Immature natural killer cell (primary cell): ENCODE measurements at regions not wholly inside any gene's neighbourhood (a gene's known extent, or its start where the extent isn't known, plus 50 kb on each side); places are given as distances from the start of the nearest gene placed in this dataset.

Experiments
- DNase-seq, 3 donors: peaks; one replicate each; pipeline ENCODE4 v3.0.0; 2022; ENCODE audit warnings: mixed read lengths in 1 of 3
- H3K27ac Mint-ChIP-seq, 6 donors: one replicate each; pipeline ENCODE4 v1.8.0; 2020; ENCODE audit warnings: mixed read lengths in 6 of 6, mild to moderate bottlenecking in 5 of 6, inconsistent platforms in 4 of 6, moderate library complexity in 3 of 6
- H3K27me3 Mint-ChIP-seq, 3 donors: one replicate each; pipeline ENCODE4 v1.8.0; 2020 to 2021; ENCODE audit warnings: low read depth in 3 of 3, mild to moderate bottlenecking in 3 of 3, mixed read lengths in 3 of 3, moderate library complexity in 3 of 3, inconsistent platforms in 1 of 3
- H3K36me3 Mint-ChIP-seq, 3 donors: one replicate each; pipeline ENCODE4 v1.8.0; 2020; ENCODE audit warnings: mixed read lengths in 3 of 3, inconsistent platforms in 2 of 3, mild to moderate bottlenecking in 2 of 3
- H3K4me1 Mint-ChIP-seq, 2 donors: one replicate each; pipeline ENCODE4 v1.8.0; 2020; ENCODE audit warnings: inconsistent platforms in 2 of 2, mild to moderate bottlenecking in 2 of 2, mixed read lengths in 2 of 2, moderate library complexity in 1 of 2
- H3K4me3 Mint-ChIP-seq, 5 donors: one replicate each; pipeline ENCODE4 v1.8.0; 2020; ENCODE audit warnings: mild to moderate bottlenecking in 5 of 5, mixed read lengths in 5 of 5, inconsistent platforms in 3 of 5, moderate library complexity in 3 of 5
- H3K9me3 Mint-ChIP-seq, 6 donors: one replicate each; pipeline ENCODE4 v1.8.0; 2020; ENCODE audit warnings: mild to moderate bottlenecking in 6 of 6, mixed read lengths in 6 of 6, inconsistent platforms in 4 of 6, moderate library complexity in 3 of 6

GRCh38 chr11:92380882-92381281, 156.3 kb downstream of the FAT3 start:
- peaks cover 0 to 14% (median 5%) of the 10 kb centered on the region in 6 donors for H3K9me3 Mint-ChIP-seq
- H3K4me1 Mint-ChIP-seq, result no peaks in the 10 kb centered on the region
- peaks cover 0 to 2% (median 0%) of the 10 kb centered on the region in 3 donors for H3K27me3 Mint-ChIP-seq
- H3K4me3 Mint-ChIP-seq, result no peak overlapping the region
- peaks cover 0 to 3% (median 0%) of the 10 kb centered on the region in 3 donors for H3K36me3 Mint-ChIP-seq
- H3K27ac Mint-ChIP-seq, result no peak overlapping the region
- no peak for DNase-seq

GRCh38 chr11:92382311-92382710, 157.7 kb downstream of the FAT3 start:
- Mint-ChIP-seq H3K36me3 (peaks cover 0 to 7% (median 0%) of the 10 kb centered on the region in 3 donors), H3K4me1 (no peaks in the 10 kb centered on the region), H3K27me3 (peaks cover 0 to 2% (median 0%) of the 10 kb centered on the region in 3 donors), H3K9me3 (peaks cover 0 to 12% (median 5%) of the 10 kb centered on the region in 6 donors), H3K4me3 (no peak overlapping the region), H3K27ac (no peak overlapping the region)
- no peak for DNase-seq

- Mint-ChIP-seq H3K9me3 (peaks cover 0 to 9% (median 4%) of the 10 kb centered on the region in 6 donors), H3K4me3 (no peak overlapping the region), H3K27me3 (peaks cover 0 to 2% (median 2%) of the 10 kb centered on the region in 3 donors), H3K27ac (no peak overlapping the region), H3K4me1 (no peaks in the 10 kb centered on the region), H3K36me3 (peaks cover 0 to 7% (median 0%) of the 10 kb centered on the region in 3 donors)
- no peak for DNase-seq
These were observed 158.8 kb downstream of the FAT3 start for GRCh38 chr11:92383430-92383829.

- Mint-ChIP-seq H3K4me3 (no peak overlapping the region), H3K9me3 (peaks cover 0 to 9% (median 4%) of the 10 kb centered on the region in 6 donors), H3K27me3 (peaks cover 0 to 2% (median 0%) of the 10 kb centered on the region in 3 donors), H3K36me3 (peaks cover 0 to 7% (median 0%) of the 10 kb centered on the region in 3 donors), H3K27ac (no peak overlapping the region), H3K4me1 (no peaks in the 10 kb centered on the region)
- DNase-seq, result no peak
These were observed 159.7 kb downstream of the FAT3 start for GRCh38 chr11:92384358-92384757.

- Mint-ChIP-seq H3K27ac (no peak overlapping the region), H3K27me3 (peaks cover 0 to 2% (median 0%) of the 10 kb centered on the region in 3 donors), H3K4me1 (no peaks in the 10 kb centered on the region), H3K36me3 (peaks cover 0 to 5% (median 0%) of the 10 kb centered on the region in 3 donors), H3K4me3 (no peak overlapping the region), H3K9me3 (peaks cover 0 to 9% (median 3%) of the 10 kb centered on the region in 6 donors)
- no peak for DNase-seq
These were observed 160.2 kb downstream of the FAT3 start for GRCh38 chr11:92384802-92385201.

- Mint-ChIP-seq H3K9me3 (peaks cover 0 to 5% (median under 1%) of the 10 kb centered on the region in 6 donors), H3K27ac (no peak overlapping the region), H3K4me3 (no peak overlapping the region), H3K36me3 (peaks cover 0 to 4% (median 0%) of the 10 kb centered on the region in 3 donors), H3K4me1 (no peaks in the 10 kb centered on the region), H3K27me3 (peaks cover 0 to 2% (median 0%) of the 10 kb centered on the region in 3 donors)
- no peak for DNase-seq
These were observed 162.0 kb downstream of the FAT3 start for GRCh38 chr11:92386577-92386976.

- no peak overlapping the region for H3K27ac Mint-ChIP-seq
- DNase-seq, result no peak
- peaks cover 0 to 4% (median 0%) of the 10 kb centered on the region in 3 donors for H3K36me3 Mint-ChIP-seq
- H3K27me3 Mint-ChIP-seq, result peaks cover 0 to 2% (median 0%) of the 10 kb centered on the region in 3 donors
- no peaks in the 10 kb centered on the region for H3K4me1 Mint-ChIP-seq
- H3K4me3 Mint-ChIP-seq, result no peak overlapping the region
- H3K9me3 Mint-ChIP-seq, result peaks cover 0 to 8% (median 1%) of the 10 kb centered on the region in 6 donors
These were observed 163.2 kb downstream of the FAT3 start for GRCh38 chr11:92387859-92388258.

- Mint-ChIP-seq H3K36me3 (peaks cover 0 to 4% (median 0%) of the 10 kb centered on the region in 3 donors), H3K9me3 (peaks cover 0 to 8% (median 1%) of the 10 kb centered on the region in 6 donors), H3K4me3 (no peak overlapping the region), H3K27ac (no peak overlapping the region), H3K4me1 (no peaks in the 10 kb centered on the region), H3K27me3 (peaks cover 0 to 2% (median 0%) of the 10 kb centered on the region in 3 donors)
- DNase-seq, result no peak
These were observed 163.8 kb downstream of the FAT3 start for GRCh38 chr11:92388380-92388779.

GRCh38 chr11:92390783-92391182, 166.2 kb downstream of the FAT3 start:
- peaks cover 0 to 8% (median 1%) of the 10 kb centered on the region in 6 donors for H3K9me3 Mint-ChIP-seq

GRCh38 chr11:92391364-92391763, 166.7 kb downstream of the FAT3 start:
- H3K9me3 Mint-ChIP-seq, result peaks cover 0 to 11% (median 1%) of the 10 kb centered on the region in 6 donors
- DNase-seq, result no peak
- no peak overlapping the region for H3K4me3 Mint-ChIP-seq
- H3K27me3 Mint-ChIP-seq, result peaks cover 0 to 2% (median 0%) of the 10 kb centered on the region in 3 donors
- H3K36me3 Mint-ChIP-seq, result peaks cover 0 to 4% (median 0%) of the 10 kb centered on the region in 3 donors
- no peaks in the 10 kb centered on the region for H3K4me1 Mint-ChIP-seq
- no peak overlapping the region for H3K27ac Mint-ChIP-seq

More at GRCh38 chr11:92390783-92391182, 166.2 kb downstream of the FAT3 start:
- no peak overlapping the region for H3K27ac Mint-ChIP-seq
- H3K4me1 Mint-ChIP-seq, result no peaks in the 10 kb centered on the region
- peaks cover 0 to 2% (median 0%) of the 10 kb centered on the region in 3 donors for H3K27me3 Mint-ChIP-seq
- no peak for DNase-seq
- peaks cover 0 to 4% (median 0%) of the 10 kb centered on the region in 3 donors for H3K36me3 Mint-ChIP-seq
- no peak overlapping the region for H3K4me3 Mint-ChIP-seq

- H3K27ac Mint-ChIP-seq, result no peak overlapping the region
- no peaks in the 10 kb centered on the region for H3K4me1 Mint-ChIP-seq
- H3K9me3 Mint-ChIP-seq, result peaks cover 0 to 11% (median 1%) of the 10 kb centered on the region in 6 donors
- no peak for DNase-seq
- H3K4me3 Mint-ChIP-seq, result no peak overlapping the region
- peaks cover 0 to 2% (median 0%) of the 10 kb centered on the region in 3 donors for H3K27me3 Mint-ChIP-seq
- peaks cover 0 to 3% (median 0%) of the 10 kb centered on the region in 3 donors for H3K36me3 Mint-ChIP-seq
These were observed 167.2 kb downstream of the FAT3 start for GRCh38 chr11:92391808-92392207.

GRCh38 chr11:92393218-92393617, 168.6 kb downstream of the FAT3 start:
- no peak overlapping the region for H3K4me3 Mint-ChIP-seq
- H3K27me3 Mint-ChIP-seq, result peaks cover 0 to under 1% (median 0%) of the 10 kb centered on the region in 3 donors
- H3K36me3 Mint-ChIP-seq, result no peaks in the 10 kb centered on the region

GRCh38 chr11:92396133-92396532, 171.5 kb downstream of the FAT3 start:
- H3K9me3 Mint-ChIP-seq, result peaks cover 0 to 13% (median 4%) of the 10 kb centered on the region in 6 donors
- no peak for DNase-seq
- no peak overlapping the region for H3K27ac Mint-ChIP-seq
- H3K27me3 Mint-ChIP-seq, result peaks cover 0 to 3% (median 0%) of the 10 kb centered on the region in 3 donors
- no peak overlapping the region for H3K4me3 Mint-ChIP-seq
- no peaks in the 10 kb centered on the region for H3K4me1 Mint-ChIP-seq
- no peaks in the 10 kb centered on the region for H3K36me3 Mint-ChIP-seq

More at GRCh38 chr11:92393218-92393617, 168.6 kb downstream of the FAT3 start:
- H3K4me1 Mint-ChIP-seq, result no peaks in the 10 kb centered on the region
- H3K9me3 Mint-ChIP-seq, result peaks cover 0 to 14% (median 2%) of the 10 kb centered on the region in 6 donors
- no peak overlapping the region for H3K27ac Mint-ChIP-seq
- no peak for DNase-seq

- no peak overlapping the region for H3K27ac Mint-ChIP-seq
- peaks cover 0 to 13% (median 4%) of the 10 kb centered on the region in 6 donors for H3K9me3 Mint-ChIP-seq
- no peak overlapping the region for H3K4me3 Mint-ChIP-seq
- DNase-seq, result no peak
- H3K27me3 Mint-ChIP-seq, result peaks cover 0 to 4% (median 0%) of the 10 kb centered on the region in 3 donors
- H3K36me3 Mint-ChIP-seq, result no peaks in the 10 kb centered on the region
- no peaks in the 10 kb centered on the region for H3K4me1 Mint-ChIP-seq
These were observed 172.7 kb downstream of the FAT3 start for GRCh38 chr11:92397221-92397755.
